ENCODE measurements at regions not wholly inside any gene's neighbourhood (a gene's known extent, or its start where the extent isn't known, plus 50 kb on each side); places are given as distances from the start of the nearest gene placed in this dataset.

- Mint-ChIP-seq H3K4me3 (no peak overlapping the region), H3K27ac (no peak overlapping the region), H3K36me3 (ENCODE audit: low read depth) (peaks cover 2% of the 10 kb centered on the region), H3K9me3 (peaks cover 12% of the 10 kb centered on the region), H3K4me1 (peaks cover 12% of the 10 kb centered on the region), H3K27me3 (ENCODE audit: insufficient read depth) (no peaks in the 10 kb centered on the region)
- TF ChIP-seq CTCF (conservative IDR thresholded peaks at IDR 0.05): no peak
- Histone ChIP-seq H3K4me3 (ENCODE audit: low read length) (no peak overlapping the region), H3K9ac (ENCODE audit: extremely low read depth, low read length, poor library complexity, severe bottlenecking) (no peak overlapping the region), H3K27ac (ENCODE audit: low read depth, low read length) (peak overlapping the region; percentile 45), H3K27me3 (ENCODE audit: control insufficient read depth, insufficient read depth, low read length, poor library complexity, severe bottlenecking) (no peaks in the 10 kb centered on the region), H3K4me1 (ENCODE audit: control insufficient read depth, insufficient read depth, low read length) (no peaks in the 10 kb centered on the region), H3K36me3 (ENCODE audit: control insufficient read depth, insufficient read depth, low read length) (no peaks in the 10 kb centered on the region), H3K9me3 (ENCODE audit: control insufficient read depth, low read length) (peaks cover 16% of the 10 kb centered on the region)
- WGBS, 2 experiments (ENCODE audit: insufficient coverage in 1 of 2, insufficient read length in 1 of 2): 100% methylated on average over 1 to 2 of the region's 2 CpGs
- DNase-seq: no peak
These were observed 115.7 kb upstream of the P2RY1 start for GRCh38 chr3:152719264-152719663.

- DNase-seq: peak; percentile 51
- Mint-ChIP-seq H3K9me3 (peaks cover 12% of the 10 kb centered on the region), H3K27ac (no peak overlapping the region), H3K27me3 (ENCODE audit: insufficient read depth) (no peaks in the 10 kb centered on the region), H3K4me3 (no peak overlapping the region), H3K36me3 (ENCODE audit: low read depth) (peaks cover 2% of the 10 kb centered on the region), H3K4me1 (peaks cover 12% of the 10 kb centered on the region)
- Histone ChIP-seq H3K9me3 (ENCODE audit: control insufficient read depth, low read length) (peaks cover 16% of the 10 kb centered on the region), H3K4me1 (ENCODE audit: control insufficient read depth, insufficient read depth, low read length) (no peaks in the 10 kb centered on the region), H3K27ac (ENCODE audit: low read depth, low read length) (no peak overlapping the region), H3K27me3 (ENCODE audit: control insufficient read depth, insufficient read depth, low read length, poor library complexity, severe bottlenecking) (no peaks in the 10 kb centered on the region), H3K9ac (ENCODE audit: extremely low read depth, low read length, poor library complexity, severe bottlenecking) (no peak overlapping the region), H3K4me3 (ENCODE audit: low read length) (peak overlapping the region; percentile 44), H3K36me3 (ENCODE audit: control insufficient read depth, insufficient read depth, low read length) (no peaks in the 10 kb centered on the region)
- no peak for TF ChIP-seq CTCF (conservative IDR thresholded peaks at IDR 0.05)
- 67 to 78% methylated on average over 1 to 3 of the region's 4 CpGs for WGBS, 2 experiments (ENCODE audit: insufficient coverage in 1 of 2, insufficient read length in 1 of 2)
These were observed 113.8 kb upstream of the P2RY1 start for GRCh38 chr3:152720951-152721718.

GRCh38 chr3:152724270-152724669 is 110.7 kb upstream of the P2RY1 start:
- DNase-seq: no peak
- H3K9me3 Mint-ChIP-seq: peaks cover 12% of the 10 kb centered on the region
- H3K36me3 ChIP-seq (ENCODE audit: control insufficient read depth, insufficient read depth, low read length): no peaks in the 10 kb centered on the region
- H3K27me3 ChIP-seq (ENCODE audit: control insufficient read depth, insufficient read depth, low read length, poor library complexity, severe bottlenecking): no peaks in the 10 kb centered on the region
- H3K4me1 Mint-ChIP-seq: peaks cover 11% of the 10 kb centered on the region
- no peak overlapping the region for H3K4me3 Mint-ChIP-seq
- H3K36me3 Mint-ChIP-seq (ENCODE audit: low read depth): peaks cover 2% of the 10 kb centered on the region
- WGBS, 2 experiments (ENCODE audit: insufficient coverage in 1 of 2, insufficient read length in 1 of 2): 95 to 100% methylated on average over 1 of the region's 1 CpG
- TF ChIP-seq CTCF (conservative IDR thresholded peaks at IDR 0.05): no peak
- H3K27ac Mint-ChIP-seq: no peak overlapping the region
- peaks cover 16% of the 10 kb centered on the region for H3K9me3 ChIP-seq (ENCODE audit: control insufficient read depth, low read length)
- no peaks in the 10 kb centered on the region for H3K27me3 Mint-ChIP-seq (ENCODE audit: insufficient read depth)
- no peak overlapping the region for H3K27ac ChIP-seq (ENCODE audit: low read depth, low read length)
- no peak overlapping the region for H3K4me3 ChIP-seq (ENCODE audit: low read length)
- no peaks in the 10 kb centered on the region for H3K4me1 ChIP-seq (ENCODE audit: control insufficient read depth, insufficient read depth, low read length)
- no peak overlapping the region for H3K9ac ChIP-seq (ENCODE audit: extremely low read depth, low read length, poor library complexity, severe bottlenecking)

Measured in endodermal cell (in vitro differentiated cells).